ENCODE measurements at regions not wholly inside any gene's neighbourhood (a gene's known extent, or its start where the extent isn't known, plus 50 kb on each side); places are given as distances from the start of the nearest gene placed in this dataset.

DNA sequence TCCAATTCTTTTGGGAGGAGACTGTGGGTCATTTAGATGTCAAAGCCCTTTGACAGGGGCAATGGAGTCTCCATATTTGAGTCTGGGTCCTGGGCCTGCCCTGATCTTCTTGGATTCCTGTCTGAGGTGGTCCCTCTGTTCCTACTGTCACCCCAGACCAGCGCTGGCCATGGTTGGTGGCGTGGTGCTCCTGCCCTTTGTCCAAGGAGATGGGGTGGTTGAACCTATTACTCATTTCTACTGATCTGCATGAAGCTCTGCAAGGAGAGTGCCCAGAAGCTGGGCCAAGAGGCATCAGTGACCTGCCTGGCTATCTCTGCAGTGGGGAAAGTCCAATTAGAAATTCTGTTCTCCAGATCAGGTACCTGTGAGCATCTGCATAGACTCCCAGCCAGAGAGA is 355.6 kb upstream of the NUPR2 start:
- Mint-ChIP-seq H3K4me3 (no peak overlapping the region), H3K4me1 (no peaks in the 10 kb centered on the region), H3K36me3 (ENCODE audit: low read depth) (peaks cover 30% of the 10 kb centered on the region; the same call in 2 of the 3 replicates), H3K27ac (no peak overlapping the region), H3K9me3 (peaks cover 98% of the 10 kb centered on the region), H3K27me3 (ENCODE audit: insufficient read depth, low read depth, poor library complexity) (no peaks in the 10 kb centered on the region)
- H3K27me3 ChIP-seq (ENCODE audit: insufficient read depth): no peaks in the 10 kb centered on the region
- H3K9me2 ChIP-seq (ENCODE audit: insufficient read depth): no peaks in the 10 kb centered on the region
- H3K79me2 ChIP-seq (replicated peaks; ENCODE audit: insufficient read depth): no peaks in the 10 kb centered on the region
- ATAC-seq (no peak), DNase-seq (ENCODE audit: low spot score) (no peak)
- no peak overlapping the region for H3K4me2 ChIP-seq
- H3K36me3 ChIP-seq (ENCODE audit: insufficient read depth): peaks cover 9% of the 10 kb centered on the region; the same call in 1 of the 2 replicates
- H3F3A ChIP-seq (replicated peaks; ENCODE audit: low read depth): no peaks in the 10 kb centered on the region
- TF ChIP-seq, protein P1, sequence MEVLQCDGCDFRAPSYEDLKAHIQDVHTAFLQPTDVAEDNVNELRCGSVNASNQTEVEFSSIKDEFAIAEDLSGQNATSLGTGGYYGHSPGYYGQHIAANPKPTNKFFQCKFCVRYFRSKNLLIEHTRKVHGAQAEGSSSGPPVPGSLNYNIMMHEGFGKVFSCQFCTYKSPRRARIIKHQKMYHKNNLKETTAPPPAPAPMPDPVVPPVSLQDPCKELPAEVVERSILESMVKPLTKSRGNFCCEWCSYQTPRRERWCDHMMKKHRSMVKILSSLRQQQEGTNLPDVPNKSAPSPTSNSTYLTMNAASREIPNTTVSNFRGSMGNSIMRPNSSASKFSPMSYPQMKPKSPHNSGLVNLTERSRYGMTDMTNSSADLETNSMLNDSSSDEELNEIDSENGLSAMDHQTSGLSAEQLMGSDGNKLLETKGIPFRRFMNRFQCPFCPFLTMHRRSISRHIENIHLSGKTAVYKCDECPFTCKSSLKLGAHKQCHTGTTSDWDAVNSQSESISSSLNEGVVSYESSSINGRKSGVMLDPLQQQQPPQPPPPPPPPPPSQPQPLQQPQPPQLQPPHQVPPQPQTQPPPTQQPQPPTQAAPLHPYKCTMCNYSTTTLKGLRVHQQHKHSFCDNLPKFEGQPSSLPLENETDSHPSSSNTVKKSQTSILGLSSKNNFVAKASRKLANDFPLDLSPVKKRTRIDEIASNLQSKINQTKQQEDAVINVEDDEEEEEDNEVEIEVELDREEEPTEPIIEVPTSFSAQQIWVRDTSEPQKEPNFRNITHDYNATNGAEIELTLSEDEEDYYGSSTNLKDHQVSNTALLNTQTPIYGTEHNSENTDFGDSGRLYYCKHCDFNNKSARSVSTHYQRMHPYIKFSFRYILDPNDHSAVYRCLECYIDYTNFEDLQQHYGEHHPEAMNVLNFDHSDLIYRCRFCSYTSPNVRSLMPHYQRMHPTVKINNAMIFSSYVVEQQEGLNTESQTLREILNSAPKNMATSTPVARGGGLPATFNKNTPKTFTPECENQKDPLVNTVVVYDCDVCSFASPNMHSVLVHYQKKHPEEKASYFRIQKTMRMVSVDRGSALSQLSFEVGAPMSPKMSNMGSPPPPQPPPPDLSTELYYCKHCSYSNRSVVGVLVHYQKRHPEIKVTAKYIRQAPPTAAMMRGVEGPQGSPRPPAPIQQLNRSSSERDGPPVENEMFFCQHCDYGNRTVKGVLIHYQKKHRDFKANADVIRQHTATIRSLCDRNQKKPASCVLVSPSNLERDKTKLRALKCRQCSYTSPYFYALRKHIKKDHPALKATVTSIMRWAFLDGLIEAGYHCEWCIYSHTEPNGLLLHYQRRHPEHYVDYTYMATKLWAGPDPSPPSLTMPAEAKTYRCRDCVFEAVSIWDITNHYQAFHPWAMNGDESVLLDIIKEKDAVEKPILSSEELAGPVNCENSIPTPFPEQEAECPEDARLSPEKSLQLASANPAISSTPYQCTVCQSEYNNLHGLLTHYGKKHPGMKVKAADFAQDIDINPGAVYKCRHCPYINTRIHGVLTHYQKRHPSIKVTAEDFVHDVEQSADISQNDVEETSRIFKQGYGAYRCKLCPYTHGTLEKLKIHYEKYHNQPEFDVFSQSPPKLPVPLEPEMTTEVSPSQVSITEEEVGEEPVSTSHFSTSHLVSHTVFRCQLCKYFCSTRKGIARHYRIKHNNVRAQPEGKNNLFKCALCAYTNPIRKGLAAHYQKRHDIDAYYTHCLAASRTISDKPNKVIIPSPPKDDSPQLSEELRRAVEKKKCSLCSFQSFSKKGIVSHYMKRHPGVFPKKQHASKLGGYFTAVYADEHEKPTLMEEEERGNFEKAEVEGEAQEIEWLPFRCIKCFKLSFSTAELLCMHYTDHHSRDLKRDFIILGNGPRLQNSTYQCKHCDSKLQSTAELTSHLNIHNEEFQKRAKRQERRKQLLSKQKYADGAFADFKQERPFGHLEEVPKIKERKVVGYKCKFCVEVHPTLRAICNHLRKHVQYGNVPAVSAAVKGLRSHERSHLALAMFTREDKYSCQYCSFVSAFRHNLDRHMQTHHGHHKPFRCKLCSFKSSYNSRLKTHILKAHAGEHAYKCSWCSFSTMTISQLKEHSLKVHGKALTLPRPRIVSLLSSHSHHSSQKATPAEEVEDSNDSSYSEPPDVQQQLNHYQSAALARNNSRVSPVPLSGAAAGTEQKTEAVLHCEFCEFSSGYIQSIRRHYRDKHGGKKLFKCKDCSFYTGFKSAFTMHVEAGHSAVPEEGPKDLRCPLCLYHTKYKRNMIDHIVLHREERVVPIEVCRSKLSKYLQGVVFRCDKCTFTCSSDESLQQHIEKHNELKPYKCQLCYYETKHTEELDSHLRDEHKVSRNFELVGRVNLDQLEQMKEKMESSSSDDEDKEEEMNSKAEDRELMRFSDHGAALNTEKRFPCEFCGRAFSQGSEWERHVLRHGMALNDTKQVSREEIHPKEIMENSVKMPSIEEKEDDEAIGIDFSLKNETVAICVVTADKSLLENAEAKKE (CRISPR knock-in tag; IDR thresholded peaks at IDR 0.05): no peak
- TF ChIP-seq EZH2 (IDR thresholded peaks at IDR 0.05; ENCODE audit: low read depth, unreplicated experiment) (no peak), STAT1 (IDR thresholded peaks at IDR 0.05; ENCODE audit: unreplicated experiment) (no peak), JUNB (IDR thresholded peaks at IDR 0.05; ENCODE audit: unreplicated experiment) (no peak), ZNF331 (CRISPR knock-in tag; IDR thresholded peaks at IDR 0.05; ENCODE audit: low read depth) (no peak), POLR2AphosphoS5 (IDR thresholded peaks at IDR 0.05; ENCODE audit: low read depth) (no peak), EZH2phosphoT487 (IDR thresholded peaks at IDR 0.05; ENCODE audit: unreplicated experiment) (no peak), NANOG (IDR thresholded peaks at IDR 0.05; ENCODE audit: borderline replicate concordance) (no peak), CREB1 (CRISPR knock-in tag; IDR thresholded peaks at IDR 0.05; ENCODE audit: low read depth) (no peak)
- TF ChIP-seq, protein P2, sequence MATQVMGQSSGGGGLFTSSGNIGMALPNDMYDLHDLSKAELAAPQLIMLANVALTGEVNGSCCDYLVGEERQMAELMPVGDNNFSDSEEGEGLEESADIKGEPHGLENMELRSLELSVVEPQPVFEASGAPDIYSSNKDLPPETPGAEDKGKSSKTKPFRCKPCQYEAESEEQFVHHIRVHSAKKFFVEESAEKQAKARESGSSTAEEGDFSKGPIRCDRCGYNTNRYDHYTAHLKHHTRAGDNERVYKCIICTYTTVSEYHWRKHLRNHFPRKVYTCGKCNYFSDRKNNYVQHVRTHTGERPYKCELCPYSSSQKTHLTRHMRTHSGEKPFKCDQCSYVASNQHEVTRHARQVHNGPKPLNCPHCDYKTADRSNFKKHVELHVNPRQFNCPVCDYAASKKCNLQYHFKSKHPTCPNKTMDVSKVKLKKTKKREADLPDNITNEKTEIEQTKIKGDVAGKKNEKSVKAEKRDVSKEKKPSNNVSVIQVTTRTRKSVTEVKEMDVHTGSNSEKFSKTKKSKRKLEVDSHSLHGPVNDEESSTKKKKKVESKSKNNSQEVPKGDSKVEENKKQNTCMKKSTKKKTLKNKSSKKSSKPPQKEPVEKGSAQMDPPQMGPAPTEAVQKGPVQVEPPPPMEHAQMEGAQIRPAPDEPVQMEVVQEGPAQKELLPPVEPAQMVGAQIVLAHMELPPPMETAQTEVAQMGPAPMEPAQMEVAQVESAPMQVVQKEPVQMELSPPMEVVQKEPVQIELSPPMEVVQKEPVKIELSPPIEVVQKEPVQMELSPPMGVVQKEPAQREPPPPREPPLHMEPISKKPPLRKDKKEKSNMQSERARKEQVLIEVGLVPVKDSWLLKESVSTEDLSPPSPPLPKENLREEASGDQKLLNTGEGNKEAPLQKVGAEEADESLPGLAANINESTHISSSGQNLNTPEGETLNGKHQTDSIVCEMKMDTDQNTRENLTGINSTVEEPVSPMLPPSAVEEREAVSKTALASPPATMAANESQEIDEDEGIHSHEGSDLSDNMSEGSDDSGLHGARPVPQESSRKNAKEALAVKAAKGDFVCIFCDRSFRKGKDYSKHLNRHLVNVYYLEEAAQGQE (IDR thresholded peaks at IDR 0.05; ENCODE audit: unreplicated experiment): no peak
- TF ChIP-seq, protein P3, sequence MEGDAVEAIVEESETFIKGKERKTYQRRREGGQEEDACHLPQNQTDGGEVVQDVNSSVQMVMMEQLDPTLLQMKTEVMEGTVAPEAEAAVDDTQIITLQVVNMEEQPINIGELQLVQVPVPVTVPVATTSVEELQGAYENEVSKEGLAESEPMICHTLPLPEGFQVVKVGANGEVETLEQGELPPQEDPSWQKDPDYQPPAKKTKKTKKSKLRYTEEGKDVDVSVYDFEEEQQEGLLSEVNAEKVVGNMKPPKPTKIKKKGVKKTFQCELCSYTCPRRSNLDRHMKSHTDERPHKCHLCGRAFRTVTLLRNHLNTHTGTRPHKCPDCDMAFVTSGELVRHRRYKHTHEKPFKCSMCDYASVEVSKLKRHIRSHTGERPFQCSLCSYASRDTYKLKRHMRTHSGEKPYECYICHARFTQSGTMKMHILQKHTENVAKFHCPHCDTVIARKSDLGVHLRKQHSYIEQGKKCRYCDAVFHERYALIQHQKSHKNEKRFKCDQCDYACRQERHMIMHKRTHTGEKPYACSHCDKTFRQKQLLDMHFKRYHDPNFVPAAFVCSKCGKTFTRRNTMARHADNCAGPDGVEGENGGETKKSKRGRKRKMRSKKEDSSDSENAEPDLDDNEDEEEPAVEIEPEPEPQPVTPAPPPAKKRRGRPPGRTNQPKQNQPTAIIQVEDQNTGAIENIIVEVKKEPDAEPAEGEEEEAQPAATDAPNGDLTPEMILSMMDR (conservative IDR thresholded peaks at IDR 0.05; ENCODE audit: low read depth in 2 of 2): no peak
- no peak overlapping the region for H2AFZ ChIP-seq
- H4K20me1 ChIP-seq (replicated peaks; ENCODE audit: insufficient read depth): no peaks in the 10 kb centered on the region
- no peak overlapping the region for H3K27ac ChIP-seq (ENCODE audit: low read depth)
- no peak overlapping the region for H3K4me3 ChIP-seq
- H3K4me1 ChIP-seq (ENCODE audit: insufficient read depth): no peaks in the 10 kb centered on the region
